ENCODE measurements at regions not wholly inside any gene's neighbourhood (a gene's known extent, or its start where the extent isn't known, plus 50 kb on each side); places are given as distances from the start of the nearest gene placed in this dataset.
"Not testable (repeated sequence)": the region's sequence is repeated elsewhere in the genome, so short reads cannot be mapped to it uniquely, and the experiment has no call there.

DNA sequence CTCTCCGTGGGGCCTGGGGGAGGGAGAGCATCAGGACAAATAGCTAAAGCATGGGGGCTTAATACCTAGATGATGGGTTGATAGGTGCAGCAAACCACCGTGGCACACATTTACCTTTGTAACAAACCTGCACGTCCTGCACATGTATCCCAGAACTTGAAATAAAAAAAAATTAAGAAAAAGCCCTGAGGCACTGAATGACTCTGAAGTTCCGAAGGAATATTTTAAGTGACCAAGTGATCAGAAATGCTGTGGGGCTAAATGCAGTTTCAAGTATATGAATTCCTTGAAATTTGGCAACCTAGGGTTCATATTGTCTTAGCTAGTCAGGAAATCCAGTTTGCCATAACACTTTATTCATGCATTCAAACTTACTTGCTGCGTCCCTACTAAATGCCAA is 127.5 kb downstream of the MC4R start:
- TF ChIP-seq, protein P1, sequence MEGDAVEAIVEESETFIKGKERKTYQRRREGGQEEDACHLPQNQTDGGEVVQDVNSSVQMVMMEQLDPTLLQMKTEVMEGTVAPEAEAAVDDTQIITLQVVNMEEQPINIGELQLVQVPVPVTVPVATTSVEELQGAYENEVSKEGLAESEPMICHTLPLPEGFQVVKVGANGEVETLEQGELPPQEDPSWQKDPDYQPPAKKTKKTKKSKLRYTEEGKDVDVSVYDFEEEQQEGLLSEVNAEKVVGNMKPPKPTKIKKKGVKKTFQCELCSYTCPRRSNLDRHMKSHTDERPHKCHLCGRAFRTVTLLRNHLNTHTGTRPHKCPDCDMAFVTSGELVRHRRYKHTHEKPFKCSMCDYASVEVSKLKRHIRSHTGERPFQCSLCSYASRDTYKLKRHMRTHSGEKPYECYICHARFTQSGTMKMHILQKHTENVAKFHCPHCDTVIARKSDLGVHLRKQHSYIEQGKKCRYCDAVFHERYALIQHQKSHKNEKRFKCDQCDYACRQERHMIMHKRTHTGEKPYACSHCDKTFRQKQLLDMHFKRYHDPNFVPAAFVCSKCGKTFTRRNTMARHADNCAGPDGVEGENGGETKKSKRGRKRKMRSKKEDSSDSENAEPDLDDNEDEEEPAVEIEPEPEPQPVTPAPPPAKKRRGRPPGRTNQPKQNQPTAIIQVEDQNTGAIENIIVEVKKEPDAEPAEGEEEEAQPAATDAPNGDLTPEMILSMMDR (IDR thresholded peaks at IDR 0.05; ENCODE audit: low read depth, low read length), result no peak
- H3K4me3 ChIP-seq (ENCODE audit: low read depth, low read length), result no peak overlapping the region

DNA sequence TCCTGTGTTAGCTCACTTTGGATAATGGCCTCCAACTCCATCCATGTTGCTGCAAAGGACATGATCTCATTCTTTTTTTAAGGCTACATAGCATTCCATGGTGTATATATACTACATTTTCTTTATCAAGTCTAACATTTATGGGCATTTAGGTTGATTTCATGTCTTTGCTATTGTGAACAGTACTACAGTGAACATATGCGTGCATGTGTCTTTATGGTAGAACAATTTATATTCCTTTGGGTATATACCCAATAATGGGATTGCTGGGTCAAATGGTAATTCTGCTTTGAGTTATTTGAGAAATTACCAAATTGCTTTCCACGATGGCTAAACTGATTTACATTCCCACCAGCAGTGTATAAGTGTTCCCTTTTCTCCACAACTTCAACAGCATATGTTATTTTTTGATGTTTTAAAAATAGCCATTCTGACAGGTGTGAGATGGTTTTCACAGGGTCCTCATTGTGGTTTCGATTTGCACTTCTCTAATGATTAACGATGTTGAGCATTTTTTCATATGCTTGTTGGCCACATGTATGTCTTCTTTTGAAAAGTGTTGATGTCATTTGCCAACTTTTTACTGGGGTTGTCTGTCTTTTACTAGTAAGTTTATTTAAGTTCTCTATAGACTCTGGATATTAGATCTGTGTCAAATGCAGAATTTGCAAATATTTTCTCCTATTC is 133.4 kb downstream of the MC4R start:
- H3K4me3 ChIP-seq (ENCODE audit: low read depth, low read length), result not testable (repeated sequence)

DNA sequence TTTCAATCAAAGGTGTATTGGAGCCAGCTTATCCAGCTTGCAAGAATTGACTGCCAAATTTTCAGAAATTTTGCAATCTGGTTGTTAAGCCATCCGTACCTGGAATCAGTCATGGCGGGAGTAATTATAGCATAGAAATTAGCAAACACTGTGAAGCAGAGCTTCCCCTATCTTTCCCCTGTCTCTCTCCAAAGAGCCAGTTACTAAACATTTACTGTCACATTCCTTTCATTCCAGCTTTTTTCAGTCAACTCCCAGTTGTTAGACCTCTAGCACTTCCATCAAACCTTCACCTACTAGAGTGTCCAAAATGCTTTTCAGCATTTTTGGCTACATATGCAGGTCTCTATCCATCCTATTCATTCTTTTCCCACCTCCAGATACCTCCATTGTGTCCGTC is 137.4 kb downstream of the MC4R start:
- H3K4me3 ChIP-seq (ENCODE audit: low read depth, low read length), result no peak overlapping the region
- TF ChIP-seq, protein P1 (IDR thresholded peaks at IDR 0.05; ENCODE audit: low read depth, low read length), result no peak

DNA sequence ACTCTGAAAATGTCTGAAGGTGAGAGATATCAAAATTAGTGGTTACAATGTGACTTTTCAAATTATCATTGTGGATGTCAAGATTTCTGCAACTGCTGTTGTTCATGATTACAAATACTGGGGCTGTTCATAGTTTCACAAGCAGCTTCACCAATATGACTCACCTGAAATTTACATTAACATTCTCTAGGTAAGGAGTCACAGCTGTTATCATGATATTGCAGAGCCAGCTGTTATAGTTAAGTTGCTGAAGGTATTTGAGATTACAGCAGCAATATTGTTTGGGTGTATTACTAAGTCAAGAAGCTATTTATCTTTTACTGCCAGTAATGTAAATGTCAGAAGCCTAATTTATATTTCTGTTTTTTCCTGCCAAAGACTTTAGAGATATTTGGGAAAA is 140.0 kb downstream of the MC4R start:
- TF ChIP-seq, protein P1 (IDR thresholded peaks at IDR 0.05; ENCODE audit: low read depth, low read length), result no peak
- no peak overlapping the region for H3K4me3 ChIP-seq (ENCODE audit: low read depth, low read length)

DNA sequence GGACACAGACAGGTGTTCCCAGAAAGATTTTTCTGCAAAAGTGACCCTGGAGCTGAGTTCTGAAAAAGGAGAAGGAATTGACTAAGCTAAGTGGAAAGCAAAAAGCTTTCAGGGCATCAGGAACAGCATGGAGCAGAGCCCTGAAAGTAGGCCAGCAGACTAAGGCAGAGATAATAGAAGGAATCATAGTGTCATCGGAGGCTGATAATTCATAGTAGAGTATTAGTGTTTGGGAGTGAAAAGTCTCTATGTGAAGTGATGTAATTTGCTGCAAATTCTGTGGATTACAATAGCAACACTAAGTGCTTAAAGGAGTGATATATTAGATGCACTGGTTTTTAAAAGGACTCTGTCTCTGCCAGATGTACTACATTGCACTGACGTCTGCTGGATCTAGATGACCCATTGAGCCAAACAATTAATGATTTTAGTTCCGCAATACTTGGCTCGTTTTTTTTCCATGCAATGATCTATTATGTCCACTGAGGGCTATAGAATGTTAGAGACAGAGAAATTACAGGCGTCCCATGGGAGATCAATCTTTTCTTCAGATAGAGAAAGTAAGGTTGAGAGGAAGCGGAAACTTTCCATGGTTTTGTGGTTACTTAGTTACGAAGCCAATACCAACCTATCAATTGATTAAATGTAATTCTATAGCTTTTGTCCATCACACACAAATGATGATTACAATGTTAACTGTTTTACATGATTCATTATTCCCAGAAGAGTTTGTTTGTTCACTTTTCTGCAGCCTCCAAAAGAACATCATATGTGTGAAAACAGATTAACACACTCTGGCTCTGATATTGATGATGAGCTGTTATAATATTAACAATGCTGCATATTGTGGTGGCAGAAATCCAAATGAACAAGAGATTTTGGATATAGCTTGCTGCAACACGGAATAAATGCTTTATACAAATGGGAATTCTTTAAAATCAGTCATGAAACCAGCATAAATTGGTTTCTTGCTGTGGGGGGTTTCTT is 143.7 kb downstream of the MC4R start:
- H3K4me3 ChIP-seq (ENCODE audit: low read depth, low read length), result no peak overlapping the region
- TF ChIP-seq, protein P1 (IDR thresholded peaks at IDR 0.05; ENCODE audit: low read depth, low read length), result no peak

DNA sequence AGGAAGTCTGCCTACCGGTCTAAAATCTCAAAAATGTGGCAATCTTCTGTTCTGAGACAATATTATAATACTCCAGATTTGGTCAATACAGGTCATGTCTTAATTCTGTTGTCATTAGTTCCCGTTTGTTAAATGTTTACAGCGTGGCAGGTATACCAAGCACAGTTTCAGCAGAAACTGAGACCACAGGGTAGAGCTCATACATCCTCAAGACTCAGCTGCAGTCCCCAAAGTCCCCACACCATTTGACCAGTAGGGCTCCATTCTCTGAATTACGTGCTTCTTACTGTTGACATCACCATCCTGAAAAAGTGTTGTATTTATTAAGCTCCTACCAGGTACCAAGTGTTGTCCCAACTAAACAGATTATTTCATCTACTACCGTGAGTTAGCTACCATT is 157.1 kb downstream of the MC4R start:
- H3K4me3 ChIP-seq (ENCODE audit: low read depth, low read length), result no peak overlapping the region
- TF ChIP-seq, protein P1 (IDR thresholded peaks at IDR 0.05; ENCODE audit: low read depth, low read length), result no peak

DNA sequence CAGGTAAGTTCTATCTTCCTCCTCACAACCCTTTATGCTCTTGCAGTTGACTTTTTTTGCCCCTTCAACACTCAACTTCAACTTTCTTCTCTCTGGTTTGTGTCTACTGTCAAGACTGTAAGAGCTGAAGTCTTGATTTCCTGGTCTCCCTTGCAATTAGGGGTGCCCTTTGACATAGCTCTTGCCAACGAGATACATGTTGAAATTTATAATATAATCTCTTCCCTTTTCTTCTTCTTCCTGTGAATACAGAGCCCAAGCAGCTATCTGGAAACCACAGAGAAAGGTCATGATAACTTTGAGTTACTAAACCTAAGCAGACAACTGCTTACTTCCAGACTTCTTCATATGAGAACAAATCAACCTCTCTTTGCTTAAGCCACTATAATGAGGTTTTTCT is 163.5 kb downstream of the MC4R start:
- H3K4me3 ChIP-seq (ENCODE audit: low read depth, low read length), result no peak overlapping the region
- TF ChIP-seq, protein P1 (IDR thresholded peaks at IDR 0.05; ENCODE audit: low read depth, low read length), result no peak
